ENCODE measurements at regions not wholly inside any gene's neighbourhood (a gene's known extent, or its start where the extent isn't known, plus 50 kb on each side); places are given as distances from the start of the nearest gene placed in this dataset.
"Not testable (repeated sequence)": the region's sequence is repeated elsewhere in the genome, so short reads cannot be mapped to it uniquely, and the experiment has no call there.

DNA sequence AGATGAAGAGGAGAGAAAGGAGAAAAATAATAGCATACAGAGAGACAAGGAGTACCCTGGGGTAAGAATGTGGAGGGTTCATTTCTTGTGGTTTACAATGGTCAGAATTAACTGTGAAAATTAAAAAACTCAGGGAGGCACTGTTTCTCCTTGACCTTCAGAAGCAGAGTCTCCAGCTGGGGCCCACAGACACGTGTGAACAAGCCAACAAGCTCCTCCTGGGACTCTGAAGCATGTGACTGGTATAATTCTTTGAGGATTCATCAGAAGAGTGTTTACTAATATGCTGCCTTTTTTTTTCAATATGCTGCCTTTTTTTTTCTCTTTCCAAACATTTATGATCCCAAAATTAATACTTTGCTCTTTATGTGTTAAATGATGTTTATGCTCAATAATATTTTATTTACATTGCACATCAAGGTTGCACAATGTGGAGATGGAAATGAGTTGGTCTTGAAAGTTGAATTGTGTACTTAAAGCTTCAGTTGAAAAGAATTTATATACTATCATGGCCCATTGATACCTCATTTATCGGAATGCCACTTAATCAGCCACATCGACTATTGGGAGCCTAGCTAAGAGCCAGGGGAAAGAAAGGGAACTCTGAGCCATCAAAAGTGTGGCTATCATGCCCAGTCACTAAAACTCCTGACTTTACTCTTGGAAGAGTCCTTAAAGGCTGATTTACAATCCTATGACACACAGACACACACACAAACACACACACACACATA lies 134.7 kb upstream of the RHOBTB1 start:
- DNase-seq: no peak

DNA sequence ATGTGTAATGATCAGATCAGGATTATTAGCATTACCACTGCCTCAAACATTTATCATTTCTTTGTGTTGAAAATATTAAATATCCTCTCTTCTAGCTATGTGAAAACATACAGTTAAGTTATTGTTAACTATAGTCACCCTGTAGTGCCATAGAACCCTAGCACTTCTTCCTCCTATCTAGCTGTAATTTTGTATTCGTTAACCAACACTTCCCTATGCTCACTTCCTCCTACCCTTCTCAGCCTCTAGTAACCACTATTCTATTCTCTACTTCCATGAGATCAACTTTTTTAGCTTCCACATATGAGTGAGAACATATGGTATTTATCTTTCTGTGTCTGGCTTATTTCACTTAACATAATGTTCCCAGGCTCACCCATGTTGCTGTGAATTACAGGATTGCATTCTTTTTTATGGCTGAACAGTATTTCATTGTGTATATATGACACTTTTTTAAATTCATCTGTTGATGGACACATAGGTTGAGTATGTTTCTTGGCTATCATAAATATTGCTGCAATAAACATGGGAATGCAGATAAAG lies 132.7 kb upstream of the RHOBTB1 start:
- DNase-seq: no peak

GRCh38 chr10:61073391-61073790 lies 129.4 kb upstream of the RHOBTB1 start:
- no peak for DNase-seq

DNA sequence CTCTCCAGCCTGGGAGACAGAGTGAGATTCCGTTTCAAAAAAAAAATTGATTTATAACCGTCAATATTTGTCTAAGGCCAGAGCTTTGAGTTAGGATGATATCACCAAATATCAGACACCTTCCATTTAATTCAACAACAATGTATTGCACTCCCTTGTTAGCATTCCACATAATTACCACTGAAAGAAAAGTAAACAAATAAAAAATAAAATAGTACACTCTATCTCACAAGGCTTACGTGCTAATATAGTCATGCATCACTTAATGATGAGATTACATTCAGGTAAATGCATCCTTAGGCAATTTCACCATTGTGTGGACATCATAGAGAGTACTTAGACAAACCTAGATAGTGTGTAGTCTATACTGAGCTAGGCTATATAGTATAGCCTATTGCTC lies 127.6 kb upstream of the RHOBTB1 start:
- DNase-seq: no peak

GRCh38 chr10:61068471-61068870 lies 124.5 kb upstream of the RHOBTB1 start:
- no peak for DNase-seq

- DNase-seq: no peak
Measured at GRCh38 chr10:61067671-61068336, 123.8 kb upstream of the RHOBTB1 start.

- DNase-seq: no peak
Measured at GRCh38 chr10:61066661-61067344, 122.8 kb upstream of the RHOBTB1 start.

- no peak for DNase-seq
Measured at GRCh38 chr10:61065051-61065450, 121.1 kb upstream of the RHOBTB1 start.

DNA sequence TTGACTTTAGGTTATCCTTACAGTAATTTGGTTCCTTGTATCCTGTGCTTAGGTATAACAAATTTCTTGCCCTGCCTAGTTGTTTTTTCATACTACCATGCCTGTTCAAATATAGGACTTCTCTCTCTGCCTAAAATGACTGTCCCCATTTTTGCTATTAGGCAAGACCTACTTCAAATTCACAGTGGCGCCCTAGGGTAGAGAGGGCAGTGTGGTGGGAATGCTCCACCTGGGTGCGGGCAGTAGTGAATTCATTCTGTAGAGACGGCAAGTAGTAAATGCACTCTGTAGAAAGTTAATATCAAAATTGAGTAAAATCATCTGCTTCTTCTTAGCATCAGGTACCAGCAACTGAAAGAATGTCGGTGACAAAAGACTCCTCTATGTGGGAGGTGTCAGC lies 120.4 kb upstream of the RHOBTB1 start:
- no peak for DNase-seq

DNA sequence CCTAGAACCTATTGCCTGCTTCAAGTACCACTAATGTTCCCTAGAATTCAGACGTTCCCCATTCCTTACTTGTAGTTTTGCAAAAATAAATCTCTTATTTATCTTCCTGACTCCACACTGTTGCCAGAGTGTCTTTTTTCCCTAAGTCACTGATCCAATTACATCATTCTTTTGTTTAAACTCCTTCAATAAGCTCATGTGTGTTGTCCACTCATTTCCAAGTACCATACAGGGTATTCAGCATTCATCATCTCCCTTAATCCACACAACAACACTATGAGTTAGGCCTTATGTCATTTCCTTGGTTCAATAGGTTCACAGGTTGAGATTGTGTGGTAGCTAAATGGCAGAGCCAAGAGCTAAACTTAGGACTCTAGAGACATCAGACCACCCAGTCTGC lies 119.9 kb upstream of the RHOBTB1 start:
- DNase-seq: no peak

DNA sequence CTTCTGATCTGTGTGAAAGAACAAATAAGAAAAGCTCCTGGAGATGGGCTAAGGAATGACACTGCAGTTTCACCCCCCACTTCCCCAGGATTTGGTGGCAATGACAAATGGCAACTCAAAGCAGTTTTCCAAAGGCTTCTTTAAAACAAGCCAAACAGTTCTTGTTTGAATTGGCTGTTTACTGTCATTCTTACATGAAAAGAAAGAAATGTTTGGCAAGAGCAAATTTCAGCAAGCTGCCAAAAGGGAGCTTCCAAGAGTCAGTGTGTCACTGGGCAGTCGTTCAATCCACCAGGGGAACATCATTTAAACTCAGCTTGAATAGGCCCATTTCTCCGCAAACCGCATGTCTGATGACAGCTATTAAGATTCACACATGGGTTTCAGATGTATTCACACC lies 119.0 kb upstream of the RHOBTB1 start:
- no peak for DNase-seq

GRCh38 chr10:61061923-61062504 lies 118.0 kb upstream of the RHOBTB1 start:
- no peak for DNase-seq

DNA sequence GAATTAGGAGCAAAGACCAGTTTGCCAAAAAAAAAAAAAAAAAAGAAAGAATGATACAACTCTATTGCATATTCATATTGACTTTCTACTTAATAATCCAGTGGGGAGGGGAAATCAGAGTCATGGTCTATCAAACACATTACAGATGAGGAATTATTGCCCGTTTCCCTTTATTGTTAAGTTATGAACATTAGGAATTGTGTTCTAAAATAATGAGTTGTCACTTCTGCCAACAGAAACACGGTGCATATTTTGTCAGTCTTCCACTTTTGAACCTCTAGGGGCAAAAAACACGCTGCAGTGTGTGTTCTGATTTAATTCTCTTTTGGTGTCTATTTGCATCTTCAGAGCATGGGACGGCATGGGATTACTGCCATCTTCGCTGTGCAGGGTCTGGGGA lies 115.7 kb upstream of the RHOBTB1 start:
- no peak for DNase-seq

DNA sequence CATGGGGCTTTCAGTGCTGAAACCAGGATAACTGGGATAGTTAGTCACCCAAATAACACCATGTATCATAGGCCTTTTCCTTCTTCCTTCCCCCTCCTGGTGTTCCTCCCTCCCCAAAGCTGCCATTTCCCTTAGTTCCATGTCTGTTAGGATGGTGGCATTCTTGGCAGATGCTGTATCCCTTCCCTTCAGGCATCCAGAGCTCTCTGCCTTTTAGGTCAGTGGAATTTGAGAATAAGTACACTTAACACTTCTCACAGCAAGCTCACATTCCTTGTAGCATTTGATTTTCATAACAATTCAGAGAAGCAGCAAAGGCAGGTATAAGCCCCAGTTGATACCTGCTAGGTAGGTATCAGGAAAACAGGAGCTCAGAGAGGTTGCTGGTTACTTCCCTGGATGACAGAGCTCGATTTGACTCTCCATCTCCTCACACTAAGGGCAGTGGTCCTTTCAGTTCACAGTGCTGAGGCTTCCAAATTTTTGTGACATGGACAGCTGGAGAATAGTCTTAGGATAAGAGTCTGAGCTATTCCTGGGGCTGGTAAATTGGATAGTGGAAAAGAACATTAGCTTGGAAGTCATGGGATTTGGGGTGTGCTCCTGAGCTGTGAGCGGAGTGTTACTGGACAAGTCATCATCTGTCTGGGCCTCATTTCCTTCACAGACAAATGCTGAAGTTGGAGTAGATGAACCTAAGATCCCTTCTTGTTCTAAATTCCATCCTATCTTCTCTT lies 108.7 kb upstream of the RHOBTB1 start:
- DNase-seq: no peak

GRCh38 chr10:61051344-61051743 lies 107.4 kb upstream of the RHOBTB1 start:
- no peak for DNase-seq

GRCh38 chr10:61050120-61050745 lies 106.2 kb upstream of the RHOBTB1 start:
- no peak for DNase-seq

GRCh38 chr10:61049386-61049785 lies 105.4 kb upstream of the RHOBTB1 start:
- no peak for DNase-seq

DNA sequence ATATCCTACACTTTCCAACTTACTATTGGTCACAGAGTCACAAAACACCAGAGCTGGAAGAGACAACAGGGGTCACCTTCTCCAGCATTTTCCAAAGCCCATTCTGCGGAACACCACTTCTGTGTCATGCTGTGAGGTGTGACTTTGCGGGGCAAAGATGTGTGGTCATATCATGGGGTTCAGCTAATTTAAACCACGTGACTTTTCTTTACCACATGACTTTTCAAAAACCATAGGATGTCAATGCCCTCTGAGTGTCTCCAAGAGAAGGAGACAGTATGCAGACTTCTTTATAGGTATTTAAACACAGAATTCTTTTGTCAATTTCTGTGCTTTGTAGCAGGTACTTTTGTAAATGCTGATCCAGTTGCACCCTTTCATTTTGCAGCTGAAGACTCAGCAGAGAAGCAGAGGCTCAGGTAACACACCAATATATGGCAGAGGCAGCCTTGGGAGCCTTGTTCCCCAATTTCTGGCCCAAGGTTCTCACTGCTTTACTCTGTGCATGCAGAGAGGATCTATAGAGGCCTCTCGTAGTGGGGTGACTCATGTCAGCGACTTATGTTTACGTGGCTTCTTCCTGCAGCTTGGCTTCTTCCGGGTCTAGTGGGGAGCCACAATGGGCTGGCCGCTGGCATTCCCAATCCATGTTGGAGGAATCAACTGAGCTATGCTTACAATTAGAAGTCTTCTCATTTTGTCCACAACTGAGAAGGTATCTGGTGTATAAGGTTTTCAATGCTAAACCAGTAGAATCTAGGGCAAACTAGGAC lies 104.0 kb upstream of the RHOBTB1 start:
- no peak for DNase-seq

GRCh38 chr10:61047081-61047480 lies 103.1 kb upstream of the RHOBTB1 start:
- no peak for DNase-seq

- not testable (repeated sequence) for DNase-seq
Measured at GRCh38 chr10:61045480-61045879, 101.5 kb upstream of the RHOBTB1 start.

DNA sequence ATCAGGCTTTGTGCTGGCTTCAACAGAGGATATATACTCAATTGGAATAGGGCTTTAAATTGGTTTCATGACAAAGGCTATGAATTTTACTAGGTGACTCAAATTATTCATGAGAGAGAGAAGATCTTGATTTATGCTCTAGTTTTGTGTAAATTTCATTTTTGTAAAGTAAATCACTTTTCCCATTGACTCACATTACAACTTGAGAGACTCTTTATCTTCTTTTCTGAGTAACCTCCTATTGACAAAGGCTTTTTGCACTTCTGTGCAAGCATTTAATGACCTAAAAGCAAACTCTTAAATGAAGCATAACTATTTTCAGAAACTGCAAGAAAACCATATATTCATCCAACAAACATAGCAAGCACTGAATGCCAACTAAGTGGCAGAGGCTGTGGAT lies 98.5 kb upstream of the RHOBTB1 start:
- DNase-seq: no peak

All from CD4-positive, alpha-beta T cell treated with Interleukin-4 for 4 hours (primary cell).